Activated T-cell treated with anti-CD3 and anti-CD28 coated beads, Interleukin-2, amount 50 U/mL, for 72 hours (primary cell): ENCODE measurements at regions not wholly inside any gene's neighbourhood (a gene's known extent, or its start where the extent isn't known, plus 50 kb on each side); places are given as distances from the start of the nearest gene placed in this dataset.
A peak's percentile ranks its signal among the peaks of the same experiment; 100 is the strongest.
"Not testable (repeated sequence)": the region's sequence is repeated elsewhere in the genome, so short reads cannot be mapped to it uniquely, and the experiment has no call there.

Source experiments
- ATAC-seq, 2 donors: fragments of 150-1000 bp; cut with Tn5 transposase; replicated peaks in 1 of 2; 2 replicates each; pipeline ENCODE4 v1.10.0; 2021; ENCODE audit warnings: moderate library complexity in 2 of 2, mild to moderate bottlenecking in 1 of 2
- DNase-seq, 2 donors: peaks; one replicate each; pipeline ENCODE4 v3.0.0; 2021 to 2022; ENCODE audit warnings: mixed read lengths in 1 of 2
- H3K27ac Mint-ChIP-seq: one replicate; pipeline ENCODE4 v1.8.0; 2022; ENCODE audit warnings: mild to moderate bottlenecking, moderate library complexity, mixed read lengths
- H3K27me3 Mint-ChIP-seq: one replicate; pipeline ENCODE4 v1.8.0; 2022; ENCODE audit warnings: low read depth, mixed read lengths
- H3K36me3 Mint-ChIP-seq, 2 donors: one replicate each; pipeline ENCODE4 v1.8.0; 2022; ENCODE audit warnings: mixed read lengths in 2 of 2, mild to moderate bottlenecking in 1 of 2; ENCODE audit not compliant: insufficient read depth in 2 of 2
- H3K4me1 Mint-ChIP-seq: one replicate; pipeline ENCODE4 v1.8.0; 2022; ENCODE audit warnings: low read depth, mixed read lengths
- H3K4me3 Mint-ChIP-seq, 2 donors: one replicate each; pipeline ENCODE4 v1.8.0; 2022; ENCODE audit warnings: mild to moderate bottlenecking in 2 of 2, mixed read lengths in 2 of 2, moderate library complexity in 2 of 2
- H3K9me3 Mint-ChIP-seq, 2 donors: one replicate each; pipeline ENCODE4 v1.8.0; 2022; ENCODE audit warnings: mixed read lengths in 2 of 2

- H3K27ac Mint-ChIP-seq = no peak overlapping the region
- no peaks in the 10 kb centered on the region for H3K4me1 Mint-ChIP-seq
- ATAC-seq (no peak), DNase-seq (no peak)
- peaks cover 7% of the 10 kb centered on the region for H3K27me3 Mint-ChIP-seq
- H3K36me3 Mint-ChIP-seq = peaks cover 0 to 1% of the 10 kb centered on the region in 2 donors
- no peak overlapping the region for H3K4me3 Mint-ChIP-seq
- no peaks in the 10 kb centered on the region for H3K9me3 Mint-ChIP-seq
These were observed 109.6 kb upstream of the RREB1 start for GRCh38 chr6:6998194-6998569.

- ATAC-seq (no peak), DNase-seq (no peak)
- H3K4me3 Mint-ChIP-seq = no peak overlapping the region
- peaks cover 33% of the 10 kb centered on the region for H3K27me3 Mint-ChIP-seq
- H3K27ac Mint-ChIP-seq = no peak overlapping the region
- peaks cover 4% of the 10 kb centered on the region for H3K4me1 Mint-ChIP-seq
- H3K36me3 Mint-ChIP-seq = peaks cover 0 to 1% of the 10 kb centered on the region in 2 donors
- H3K9me3 Mint-ChIP-seq = no peaks in the 10 kb centered on the region
These were observed 106.7 kb upstream of the RREB1 start for GRCh38 chr6:7000825-7001777.

- Mint-ChIP-seq H3K4me3 (no peak overlapping the region), H3K9me3 (no peaks in the 10 kb centered on the region), H3K4me1 (peaks cover 15% of the 10 kb centered on the region), H3K36me3 (peaks cover 0 to 3% of the 10 kb centered on the region in 2 donors), H3K27me3 (peaks cover 33% of the 10 kb centered on the region), H3K27ac (no peak overlapping the region)
- ATAC-seq (no peak), DNase-seq (no peak)
These were observed 104.7 kb upstream of the RREB1 start for GRCh38 chr6:7003041-7003440.

- no peak for ATAC-seq
- H3K9me3 Mint-ChIP-seq = no peaks in the 10 kb centered on the region
- no peak overlapping the region for H3K4me3 Mint-ChIP-seq
- DNase-seq = no peak
- peaks cover 15% of the 10 kb centered on the region for H3K4me1 Mint-ChIP-seq
- peaks cover 33% of the 10 kb centered on the region for H3K27me3 Mint-ChIP-seq
- H3K27ac Mint-ChIP-seq = no peak overlapping the region
- H3K36me3 Mint-ChIP-seq = peaks cover 0 to 3% of the 10 kb centered on the region in 2 donors
These were observed 103.0 kb upstream of the RREB1 start for GRCh38 chr6:7004581-7005297.

- H3K27ac Mint-ChIP-seq = no peak overlapping the region
- H3K9me3 Mint-ChIP-seq = no peaks in the 10 kb centered on the region
- peaks cover 38% of the 10 kb centered on the region for H3K27me3 Mint-ChIP-seq
- peaks cover 0 to 3% of the 10 kb centered on the region in 2 donors for H3K36me3 Mint-ChIP-seq
- peak; percentile 41 to 53 for ATAC-seq
- no peak overlapping the region for H3K4me3 Mint-ChIP-seq
- H3K4me1 Mint-ChIP-seq = peaks cover 15% of the 10 kb centered on the region
- no peak for DNase-seq
These were observed 101.1 kb upstream of the RREB1 start for GRCh38 chr6:7006515-7007191.

- ATAC-seq (no peak), DNase-seq (no peak)
- peaks cover 0 to 2% of the 10 kb centered on the region in 2 donors for H3K36me3 Mint-ChIP-seq
- H3K4me1 Mint-ChIP-seq = peaks cover 15% of the 10 kb centered on the region
- no peak overlapping the region for H3K4me3 Mint-ChIP-seq
- H3K9me3 Mint-ChIP-seq = no peaks in the 10 kb centered on the region
- no peak overlapping the region for H3K27ac Mint-ChIP-seq
- peaks cover 28% of the 10 kb centered on the region for H3K27me3 Mint-ChIP-seq
These were observed 99.2 kb upstream of the RREB1 start for GRCh38 chr6:7008451-7008988.

- Mint-ChIP-seq H3K4me1 (no peaks in the 10 kb centered on the region), H3K27ac (no peak overlapping the region), H3K27me3 (peaks cover 11% of the 10 kb centered on the region), H3K9me3 (no peaks in the 10 kb centered on the region), H3K36me3 (no peaks in the 10 kb centered on the region), H3K4me3 (no peak overlapping the region)
- DNase-seq = no peak
- ATAC-seq = no peak
These were observed 91.5 kb upstream of the RREB1 start for GRCh38 chr6:7016226-7016625.

GRCh38 chr6:7021301-7021700, 86.5 kb upstream of the RREB1 start:
- H3K4me1 Mint-ChIP-seq = no peaks in the 10 kb centered on the region
- H3K36me3 Mint-ChIP-seq = no peaks in the 10 kb centered on the region
- H3K9me3 Mint-ChIP-seq = no peaks in the 10 kb centered on the region
- no peak overlapping the region for H3K27ac Mint-ChIP-seq
- no peak for ATAC-seq
- no peak overlapping the region for H3K4me3 Mint-ChIP-seq
- H3K27me3 Mint-ChIP-seq = peaks cover 6% of the 10 kb centered on the region
- DNase-seq = no peak

GRCh38 chr6:7025861-7026260, 81.9 kb upstream of the RREB1 start:
- H3K27me3 Mint-ChIP-seq = peaks cover 5% of the 10 kb centered on the region
- no peaks in the 10 kb centered on the region for H3K4me1 Mint-ChIP-seq
- H3K27ac Mint-ChIP-seq = no peak overlapping the region
- DNase-seq = no peak
- H3K36me3 Mint-ChIP-seq = no peaks in the 10 kb centered on the region
- no peaks in the 10 kb centered on the region for H3K9me3 Mint-ChIP-seq
- ATAC-seq = no peak
- no peak overlapping the region for H3K4me3 Mint-ChIP-seq

- H3K4me3 Mint-ChIP-seq, H3K36me3 Mint-ChIP-seq, H3K9me3 Mint-ChIP-seq, DNase-seq, ATAC-seq, H3K4me1 Mint-ChIP-seq, H3K27ac Mint-ChIP-seq: not testable (repeated sequence)
- H3K27me3 Mint-ChIP-seq = peaks cover 15% of the 10 kb centered on the region
These were observed 78.8 kb upstream of the RREB1 start for GRCh38 chr6:7028963-7029362.

GRCh38 chr6:7030968-7031367, 76.8 kb upstream of the RREB1 start:
- not testable (repeated sequence) for H3K4me1 Mint-ChIP-seq, H3K27ac Mint-ChIP-seq, DNase-seq, ATAC-seq, H3K36me3 Mint-ChIP-seq, H3K4me3 Mint-ChIP-seq, H3K9me3 Mint-ChIP-seq
- peaks cover 21% of the 10 kb centered on the region for H3K27me3 Mint-ChIP-seq

- Mint-ChIP-seq H3K4me1 (no peaks in the 10 kb centered on the region), H3K36me3 (no peaks in the 10 kb centered on the region), H3K4me3 (no peak overlapping the region), H3K9me3 (no peaks in the 10 kb centered on the region), H3K27me3 (peaks cover 21% of the 10 kb centered on the region), H3K27ac (no peak overlapping the region)
- no peak for DNase-seq
- no peak for ATAC-seq
These were observed 74.6 kb upstream of the RREB1 start for GRCh38 chr6:7033202-7033601.

GRCh38 chr6:7034055-7034454, 73.7 kb upstream of the RREB1 start:
- Mint-ChIP-seq H3K4me3 (no peak overlapping the region), H3K36me3 (no peaks in the 10 kb centered on the region), H3K27me3 (peaks cover 25% of the 10 kb centered on the region), H3K27ac (no peak overlapping the region), H3K4me1 (no peaks in the 10 kb centered on the region), H3K9me3 (no peaks in the 10 kb centered on the region)
- no peak for DNase-seq
- no peak for ATAC-seq
